MG63 (cell line): ENCODE measurements at regions not wholly inside any gene's neighbourhood (a gene's known extent, or its start where the extent isn't known, plus 50 kb on each side); places are given as distances from the start of the nearest gene placed in this dataset.
A peak's percentile ranks its signal among the peaks of the same experiment; 100 is the strongest.
"Not testable (repeated sequence)": the region's sequence is repeated elsewhere in the genome, so short reads cannot be mapped to it uniquely, and the experiment has no call there.

Experiments used
- DNase-seq: peaks from one replicate; pipeline ENCODE4 v3.0.0-alpha.2; 2020
- H3K27me3 ChIP-seq: fragments of 250-450 bp; sonication (Bioruptor Pico); 2 replicates; pipeline ENCODE4 v1.5.1; 2020; ENCODE audit warnings: mild to moderate bottlenecking, moderate library complexity
- H3K36me3 ChIP-seq: fragments of 250-450 bp; sonication (Bioruptor Pico); 2 replicates; pipeline ENCODE4 v1.5.1; 2020; ENCODE audit warnings: mild to moderate bottlenecking, moderate library complexity
- H3K4me3 ChIP-seq: fragments of 250-450 bp; sonication (Bioruptor Pico); 2 replicates; pipeline ENCODE4 v1.5.1; 2020; ENCODE audit warnings: mild to moderate bottlenecking, moderate library complexity
- H3K9me3 ChIP-seq: fragments of 250-450 bp; sonication (Bioruptor Pico); 2 replicates; pipeline ENCODE4 v1.5.1; 2020; ENCODE audit warnings: mild to moderate bottlenecking, moderate library complexity

GRCh38 chr7:106737202-106737562, 76.2 kb upstream of the CCDC71L start:
- DNase-seq: no peak
- no peaks in the 10 kb centered on the region for H3K27me3 ChIP-seq
- no peaks in the 10 kb centered on the region for H3K36me3 ChIP-seq
- no peak overlapping the region for H3K4me3 ChIP-seq
- no peaks in the 10 kb centered on the region for H3K9me3 ChIP-seq

- Histone ChIP-seq H3K27me3 (no peaks in the 10 kb centered on the region), H3K4me3 (no peak overlapping the region), H3K9me3 (no peaks in the 10 kb centered on the region), H3K36me3 (no peaks in the 10 kb centered on the region)
- no peak for DNase-seq
These were observed 79.8 kb upstream of the CCDC71L start for GRCh38 chr7:106740806-106741205.

GRCh38 chr7:106744563-106745091, 83.7 kb upstream of the CCDC71L start:
- Histone ChIP-seq H3K9me3 (no peaks in the 10 kb centered on the region), H3K4me3 (no peak overlapping the region), H3K36me3 (no peaks in the 10 kb centered on the region), H3K27me3 (no peaks in the 10 kb centered on the region)
- no peak for DNase-seq

GRCh38 chr7:106747301-106747700, 86.3 kb upstream of the CCDC71L start:
- H3K36me3 ChIP-seq, H3K4me3 ChIP-seq, H3K9me3 ChIP-seq, H3K27me3 ChIP-seq, DNase-seq: not testable (repeated sequence)

- Histone ChIP-seq H3K27me3 (no peaks in the 10 kb centered on the region), H3K36me3 (no peaks in the 10 kb centered on the region), H3K9me3 (no peaks in the 10 kb centered on the region), H3K4me3 (no peak overlapping the region)
- DNase-seq: no peak
These were observed 86.8 kb upstream of the CCDC71L start for GRCh38 chr7:106747804-106748203.

- H3K36me3 ChIP-seq: no peaks in the 10 kb centered on the region
- H3K9me3 ChIP-seq: no peaks in the 10 kb centered on the region
- no peak for DNase-seq
- no peak overlapping the region for H3K4me3 ChIP-seq
- H3K27me3 ChIP-seq: no peaks in the 10 kb centered on the region
These were observed 88.2 kb upstream of the CCDC71L start for GRCh38 chr7:106749165-106749564.

GRCh38 chr7:106750773-106751172, 89.8 kb upstream of the CCDC71L start:
- H3K27me3 ChIP-seq: no peaks in the 10 kb centered on the region
- no peak overlapping the region for H3K4me3 ChIP-seq
- no peaks in the 10 kb centered on the region for H3K36me3 ChIP-seq
- H3K9me3 ChIP-seq: no peaks in the 10 kb centered on the region
- no peak for DNase-seq

- H3K9me3 ChIP-seq: no peaks in the 10 kb centered on the region
- no peaks in the 10 kb centered on the region for H3K36me3 ChIP-seq
- H3K27me3 ChIP-seq: no peaks in the 10 kb centered on the region
- no peak for DNase-seq
- no peak overlapping the region for H3K4me3 ChIP-seq
These were observed 91.4 kb upstream of the CCDC71L start for GRCh38 chr7:106752367-106752766.

- H3K27me3 ChIP-seq, H3K4me3 ChIP-seq, H3K36me3 ChIP-seq, DNase-seq, H3K9me3 ChIP-seq: not testable (repeated sequence)
These were observed 94.1 kb upstream of the CCDC71L start for GRCh38 chr7:106755024-106755423.

GRCh38 chr7:106755641-106756040, 94.7 kb upstream of the CCDC71L start:
- DNase-seq: no peak
- H3K9me3 ChIP-seq: no peaks in the 10 kb centered on the region
- no peak overlapping the region for H3K4me3 ChIP-seq
- no peaks in the 10 kb centered on the region for H3K36me3 ChIP-seq
- no peaks in the 10 kb centered on the region for H3K27me3 ChIP-seq

- no peak for DNase-seq
- Histone ChIP-seq H3K27me3 (no peaks in the 10 kb centered on the region), H3K9me3 (no peaks in the 10 kb centered on the region), H3K36me3 (no peaks in the 10 kb centered on the region), H3K4me3 (no peak overlapping the region)
These were observed 95.1 kb upstream of the CCDC71L start for GRCh38 chr7:106756071-106756470.

GRCh38 chr7:106756884-106757283, 95.9 kb upstream of the CCDC71L start:
- no peak overlapping the region for H3K4me3 ChIP-seq
- no peak for DNase-seq
- no peaks in the 10 kb centered on the region for H3K9me3 ChIP-seq
- no peaks in the 10 kb centered on the region for H3K36me3 ChIP-seq
- H3K27me3 ChIP-seq: no peaks in the 10 kb centered on the region

- Histone ChIP-seq H3K9me3 (no peaks in the 10 kb centered on the region), H3K4me3 (no peak overlapping the region), H3K27me3 (no peaks in the 10 kb centered on the region), H3K36me3 (no peaks in the 10 kb centered on the region)
- peak; percentile 63 for DNase-seq
These were observed 96.9 kb upstream of the CCDC71L start for GRCh38 chr7:106757846-106758245.

- H3K36me3 ChIP-seq, H3K27me3 ChIP-seq: not testable (repeated sequence)
These were observed 101.9 kb upstream of the CCDC71L start for GRCh38 chr7:106762845-106763244.

GRCh38 chr7:106763717-106764116, 101.4 kb upstream of the PIK3CG start:
- no peaks in the 10 kb centered on the region for H3K36me3 ChIP-seq
- H3K27me3 ChIP-seq: no peaks in the 10 kb centered on the region
- no peak overlapping the region for H3K4me3 ChIP-seq
- DNase-seq: no peak
- no peaks in the 10 kb centered on the region for H3K9me3 ChIP-seq

More at GRCh38 chr7:106762845-106763244, 101.9 kb upstream of the CCDC71L start:
- not testable (repeated sequence) for DNase-seq, H3K4me3 ChIP-seq, H3K9me3 ChIP-seq

- Histone ChIP-seq H3K27me3 (no peaks in the 10 kb centered on the region), H3K36me3 (no peaks in the 10 kb centered on the region), H3K9me3 (no peaks in the 10 kb centered on the region), H3K4me3 (no peak overlapping the region)
- DNase-seq: no peak
These were observed 99.2 kb upstream of the PIK3CG start for GRCh38 chr7:106765727-106766355.

- H3K4me3 ChIP-seq: no peak overlapping the region
- H3K9me3 ChIP-seq: no peaks in the 10 kb centered on the region
- H3K27me3 ChIP-seq: no peaks in the 10 kb centered on the region
- no peaks in the 10 kb centered on the region for H3K36me3 ChIP-seq
- no peak for DNase-seq
These were observed 98.5 kb upstream of the PIK3CG start for GRCh38 chr7:106766551-106766950.

- H3K27me3 ChIP-seq: no peaks in the 10 kb centered on the region
- no peak for DNase-seq
- H3K4me3 ChIP-seq: no peak overlapping the region
These were observed 98.0 kb upstream of the PIK3CG start for GRCh38 chr7:106767078-106767477.

More at GRCh38 chr7:106767078-106767477, 98.0 kb upstream of the PIK3CG start:
- Histone ChIP-seq H3K9me3 (no peaks in the 10 kb centered on the region), H3K36me3 (no peaks in the 10 kb centered on the region)
